SK-N-SH (cell line): ENCODE measurements at regions not wholly inside any gene's neighbourhood (a gene's known extent, or its start where the extent isn't known, plus 50 kb on each side); places are given as distances from the start of the nearest gene placed in this dataset.

Experiments
- CHD2 ChIP-seq: fragments of 150-350 bp; IDR thresholded peaks from 2 replicates; pipeline ENCODE4 v1.6.1; 2018; ENCODE audit warnings: low read length; ENCODE audit not compliant: partially characterized antibody
- CTCF ChIP-seq: fragments of 200-600 bp; sonication (generic); IDR thresholded peaks from 2 replicates; pipeline ENCODE4 v1.6.1; 2017; ENCODE audit warnings: antibody characterized with exemption, mild to moderate bottlenecking, moderate library complexity
- EP300 ChIP-seq, 2 experiments: IDR thresholded peaks; 2 replicates each; pipeline versions ENCODE4 v1.4.0 to v1.6.1; 2012; ENCODE audit warnings: borderline replicate concordance in 1 of 2, low read depth in 1 of 2, low read length in 1 of 2
- EZH2phosphoT487 ChIP-seq: fragments of 200-600 bp; sonication (generic); IDR thresholded peaks from 2 replicates; pipeline ENCODE4 v1.6.1; 2017; ENCODE audit warnings: low read depth, mixed run types, mild to moderate bottlenecking, antibody characterized with exemption, moderate library complexity, borderline replicate concordance
- FOXM1 ChIP-seq: IDR thresholded peaks from 2 replicates; pipeline ENCODE4 v1.4.0; 2012; ENCODE audit warnings: low read depth, mild to moderate bottlenecking
- GABPA ChIP-seq: IDR thresholded peaks from 2 replicates; pipeline ENCODE4 v1.4.0; 2012; ENCODE audit warnings: low read depth, mild to moderate bottlenecking
- GATA2 ChIP-seq: sonication (generic); formaldehyde crosslinking; IDR thresholded peaks from 2 replicates; pipeline ENCODE4 v1.5.0; 2020; ENCODE audit warnings: mild to moderate bottlenecking, missing genetic modification reagents
- MXI1 ChIP-seq: IDR thresholded peaks from 2 replicates; pipeline ENCODE4 v1.6.1; 2012; ENCODE audit warnings: mild to moderate bottlenecking, low read depth, low read length, improper control_type of control experiment
- POLR2AphosphoS5 ChIP-seq: IDR thresholded peaks from 2 replicates; pipeline ENCODE4 v1.6.1; 2012; ENCODE audit warnings: low read depth, low read length
- REST ChIP-seq: IDR thresholded peaks from 2 replicates; pipeline ENCODE4 v1.6.1; 2012; ENCODE audit warnings: mild to moderate bottlenecking, low read depth, low read length, moderate library complexity
- USF2 ChIP-seq: fragments of 150-350 bp; IDR thresholded peaks from 2 replicates; pipeline ENCODE4 v1.6.1; 2017; ENCODE audit warnings: antibody characterized with exemption, low read length, low read depth, borderline replicate concordance
- ZBTB33 ChIP-seq: IDR thresholded peaks from 2 replicates; pipeline ENCODE4 v1.4.0; 2012; ENCODE audit warnings: low read depth, borderline replicate concordance

- no peak for TF ChIP-seq EZH2phosphoT487
- TF ChIP-seq REST, result no peak
- TF ChIP-seq CTCF, result no peak
- TF ChIP-seq ZBTB33, result no peak
- TF ChIP-seq FOXM1, result no peak
- TF ChIP-seq CHD2, result no peak
- no peak for TF ChIP-seq GATA2 (CRISPR knock-in tag)
- TF ChIP-seq USF2, result no peak
- TF ChIP-seq MXI1, result no peak
- TF ChIP-seq GABPA, result no peak
- no peak for TF ChIP-seq POLR2AphosphoS5
- no peak for TF ChIP-seq EP300 (IDR thresholded peaks at IDR 0.05; ENCODE audit: borderline replicate concordance in 1 of 2, low read depth in 1 of 2, low read length in 1 of 2)
Measured at GRCh38 chr2:106631281-106631680, 144.1 kb downstream of the CD8B2 start.
